ENCODE measurements at regions not wholly inside any gene's neighbourhood (a gene's known extent, or its start where the extent isn't known, plus 50 kb on each side); places are given as distances from the start of the nearest gene placed in this dataset.

GRCh38 chr4:186953599-186954260 lies 230.1 kb upstream of the FAT1 start:
- TF ChIP-seq CTCF (IDR thresholded peaks at IDR 0.05; ENCODE audit: insufficient read depth, low read length, poor library complexity, severe bottlenecking) (no peak), EZH2phosphoT487 (conservative IDR thresholded peaks at IDR 0.05; ENCODE audit: low read length) (no peak)

Data from SU-DHL-6 (cell line).